ENCODE measurements at regions not wholly inside any gene's neighbourhood (a gene's known extent, or its start where the extent isn't known, plus 50 kb on each side); places are given as distances from the start of the nearest gene placed in this dataset.

GRCh38 chr3:25273582-25274171 lies 154.4 kb upstream of the RARB start:
- no peak overlapping the region for H3K9ac ChIP-seq
- no peak overlapping the region for H3K27ac ChIP-seq

GRCh38 chr3:25277503-25277902 lies 150.6 kb upstream of the RARB start:
- Histone ChIP-seq H3K4me2 (no peak overlapping the region), H3K36me3 (ENCODE audit: insufficient read depth) (no peaks in the 10 kb centered on the region), H3K27me3 (ENCODE audit: insufficient read depth, low read depth) (no peaks in the 10 kb centered on the region), H3K9ac (no peak overlapping the region), H3K27ac (no peak overlapping the region), H2AFZ (ENCODE audit: low read depth) (no peak overlapping the region), H3K4me1 (ENCODE audit: low read depth, poor library complexity, severe bottlenecking) (no peaks in the 10 kb centered on the region), H4K20me1 (ENCODE audit: insufficient read depth) (no peaks in the 10 kb centered on the region), H3K4me3 (IDR thresholded peaks at IDR 0.05; ENCODE audit: insufficient read depth, low read depth, low read length) (no peak overlapping the region), H3K79me2 (ENCODE audit: insufficient read depth, low read depth) (no peaks in the 10 kb centered on the region)
- no peak for TF ChIP-seq CTCF (conservative IDR thresholded peaks at IDR 0.05; ENCODE audit: low read depth, low read length)

More at GRCh38 chr3:25273582-25274171, 154.4 kb upstream of the RARB start:
- no peaks in the 10 kb centered on the region for H3K27me3 ChIP-seq (ENCODE audit: insufficient read depth, low read depth)
- no peaks in the 10 kb centered on the region for H3K4me1 ChIP-seq (ENCODE audit: low read depth, poor library complexity, severe bottlenecking)
- TF ChIP-seq CTCF (conservative IDR thresholded peaks at IDR 0.05; ENCODE audit: low read depth, low read length), result no peak
- H4K20me1 ChIP-seq (ENCODE audit: insufficient read depth), result no peaks in the 10 kb centered on the region
- no peak overlapping the region for H3K4me2 ChIP-seq
- no peaks in the 10 kb centered on the region for H3K79me2 ChIP-seq (ENCODE audit: insufficient read depth, low read depth)
- no peak overlapping the region for H3K4me3 ChIP-seq (IDR thresholded peaks at IDR 0.05; ENCODE audit: insufficient read depth, low read depth, low read length)
- no peak overlapping the region for H2AFZ ChIP-seq (ENCODE audit: low read depth)
- H3K36me3 ChIP-seq (ENCODE audit: insufficient read depth), result no peaks in the 10 kb centered on the region

- H4K20me1 ChIP-seq (ENCODE audit: insufficient read depth), result no peaks in the 10 kb centered on the region
- H3K4me2 ChIP-seq, result no peak overlapping the region
- H3K36me3 ChIP-seq (ENCODE audit: insufficient read depth), result no peaks in the 10 kb centered on the region
- H3K4me3 ChIP-seq (IDR thresholded peaks at IDR 0.05; ENCODE audit: insufficient read depth, low read depth, low read length), result no peak overlapping the region
- no peaks in the 10 kb centered on the region for H3K27me3 ChIP-seq (ENCODE audit: insufficient read depth, low read depth)
- H3K4me1 ChIP-seq (ENCODE audit: low read depth, poor library complexity, severe bottlenecking), result no peaks in the 10 kb centered on the region
- no peak overlapping the region for H3K27ac ChIP-seq
- H3K79me2 ChIP-seq (ENCODE audit: insufficient read depth, low read depth), result no peaks in the 10 kb centered on the region
- H3K9ac ChIP-seq, result no peak overlapping the region
- no peak for TF ChIP-seq CTCF (conservative IDR thresholded peaks at IDR 0.05; ENCODE audit: low read depth, low read length)
- no peak overlapping the region for H2AFZ ChIP-seq (ENCODE audit: low read depth)
These were observed 146.9 kb upstream of the RARB start for GRCh38 chr3:25281041-25281731.

- Histone ChIP-seq H4K20me1 (ENCODE audit: insufficient read depth) (no peaks in the 10 kb centered on the region), H3K4me2 (no peak overlapping the region), H3K79me2 (ENCODE audit: insufficient read depth, low read depth) (no peaks in the 10 kb centered on the region), H3K36me3 (ENCODE audit: insufficient read depth) (no peaks in the 10 kb centered on the region), H3K27ac (no peak overlapping the region), H2AFZ (ENCODE audit: low read depth) (no peak overlapping the region), H3K9ac (no peak overlapping the region), H3K4me1 (ENCODE audit: low read depth, poor library complexity, severe bottlenecking) (no peaks in the 10 kb centered on the region), H3K4me3 (IDR thresholded peaks at IDR 0.05; ENCODE audit: insufficient read depth, low read depth, low read length) (no peak overlapping the region), H3K27me3 (ENCODE audit: insufficient read depth, low read depth) (no peaks in the 10 kb centered on the region)
- TF ChIP-seq CTCF (conservative IDR thresholded peaks at IDR 0.05; ENCODE audit: low read depth, low read length), result no peak
These were observed 146.3 kb upstream of the RARB start for GRCh38 chr3:25281732-25282126.

Data from KMS-11 (cell line).